ENCODE measurements at regions not wholly inside any gene's neighbourhood (a gene's known extent, or its start where the extent isn't known, plus 50 kb on each side); places are given as distances from the start of the nearest gene placed in this dataset.

GRCh38 chr15:47991357-47991756 lies 129.4 kb upstream of the SLC24A5 start:
- Histone ChIP-seq H3K4me3 (ENCODE audit: extremely low read depth in 1 of 4, insufficient read depth in 2 of 4, low read depth in 3 of 4, low read length in 4 of 4) (no peak overlapping the region), H2AK5ac (ENCODE audit: low read depth, low read length) (no peak overlapping the region), H2BK5ac (ENCODE audit: low read depth, low read length) (no peak overlapping the region), H3K23ac (ENCODE audit: insufficient read length) (no peak overlapping the region), H2AFZ (ENCODE audit: low read length) (no peak overlapping the region), H3K4ac (replicated peaks; ENCODE audit: insufficient read length, low read depth, low read length) (no peak overlapping the region), H3K4me2 (ENCODE audit: insufficient read depth in 1 of 2, low read depth in 2 of 2, low read length in 2 of 2) (no peak overlapping the region), H2BK15ac (ENCODE audit: low read length) (0 out of 2 replicates have a peak overlapping the region, but pooled peaks have one; percentile 35), H3K23me2 (ENCODE audit: low read depth, low read length) (no peaks in the 10 kb centered on the region), H2BK20ac (ENCODE audit: low read length) (no peak overlapping the region), H3K9ac (replicated peaks in 1 of 4; ENCODE audit: extremely low read depth in 1 of 4, low read depth in 3 of 4, low read length in 3 of 4) (no peak overlapping the region), H4K5ac (ENCODE audit: insufficient read length, low read depth, low read length) (no peak overlapping the region), H3K27ac (ENCODE audit: low read depth, low read length) (no peak overlapping the region), H3K79me1 (ENCODE audit: low read depth, low read length) (no peaks in the 10 kb centered on the region), H3K79me2 (ENCODE audit: control insufficient read depth in 1 of 2, insufficient read depth in 2 of 2, low read length in 2 of 2) (no peaks in the 10 kb centered on the region), H3K4me1 (replicated peaks in 1 of 4; ENCODE audit: control insufficient read depth in 3 of 4, insufficient read depth in 4 of 4, low read length in 3 of 4) (no peaks in the 10 kb centered on the region), H4K20me1 (replicated peaks in 1 of 2; ENCODE audit: control insufficient read depth in 1 of 2, insufficient read depth in 2 of 2, low read length in 2 of 2) (no peaks in the 10 kb centered on the region), H3K36me3 (ENCODE audit: control insufficient read depth in 2 of 4, insufficient read depth in 4 of 4, low read length in 3 of 4) (no peaks in the 10 kb centered on the region), H3K14ac (ENCODE audit: insufficient read length) (no peak overlapping the region), H4K8ac (ENCODE audit: extremely low read depth, insufficient read depth, low read length) (no peak overlapping the region), H4K91ac (replicated peaks; ENCODE audit: insufficient read length, low read length) (no peak overlapping the region), H2BK12ac (ENCODE audit: low read depth, low read length) (no peak overlapping the region), H3K27me3 (replicated peaks in 1 of 4; ENCODE audit: control insufficient read depth in 3 of 4, extremely low read depth in 1 of 4, insufficient read depth in 3 of 4, low read length in 3 of 4) (no peaks in the 10 kb centered on the region), H3K56ac (replicated peaks; ENCODE audit: insufficient read length, low read depth, low read length) (no peak overlapping the region), H3K18ac (ENCODE audit: extremely low read depth, low read length) (no peak overlapping the region), H3K9me3 (ENCODE audit: insufficient read depth in 2 of 2, low read depth in 1 of 2, low read length in 1 of 2) (no peaks in the 10 kb centered on the region), H2BK120ac (replicated peaks; ENCODE audit: low read depth, low read length) (no peak overlapping the region)
- 85% methylated on average over 4 of the region's 4 CpGs; no CpG with 5 or more reads in 1 of the 2 experiments for WGBS, 2 experiments (ENCODE audit: extremely low coverage in 1 of 2, insufficient coverage in 1 of 2, insufficient read length in 1 of 2, insufficient replicate concordance in 2 of 2, low coverage in 1 of 2, low lambda C conversion rate in 2 of 2, missing lambda C conversion rate in 1 of 2)
- DNase-seq (ENCODE audit: low read depth in 1 of 2, low spot score in 2 of 2) (no peak), FAIRE-seq (no peak)
- TF ChIP-seq SP2 (IDR thresholded peaks at IDR 0.05; ENCODE audit: low read length), result no peak
- no peak for TF ChIP-seq NRF1 (IDR thresholded peaks at IDR 0.05; ENCODE audit: low read depth, low read length)
- no peak for TF ChIP-seq BRCA1 (IDR thresholded peaks at IDR 0.05; ENCODE audit: low read depth, low read length)
- no peak for TF ChIP-seq BACH1 (IDR thresholded peaks at IDR 0.05; ENCODE audit: low read length)
- no peak for TF ChIP-seq RXRA (IDR thresholded peaks at IDR 0.05; ENCODE audit: insufficient read depth, low read depth, low read length)
- no peak for TF ChIP-seq TAF7 (optimal IDR thresholded peaks at IDR 0.05; ENCODE audit: borderline replicate concordance, low read depth, low read length)
- no peak for TF ChIP-seq HDAC2 (IDR thresholded peaks at IDR 0.05; ENCODE audit: borderline replicate concordance in 1 of 2, low read depth in 2 of 2, low read length in 2 of 2)
- no peak for TF ChIP-seq JUN (IDR thresholded peaks at IDR 0.05; ENCODE audit: low read depth, low read length)
- CTCF ChIA-PET (ENCODE audit: partially characterized antibody), result interaction anchor here (0.9 kb wide), 1 partner anchor 279 kb away, joined by 3 read pairs; no protein-coding TSS in a partner anchor
- POLR2A ChIA-PET (ENCODE audit: partially characterized antibody), result no interaction called here
